CD4-positive, alpha-beta T cell treated with Interleukin-10 for 1 hour (primary cell): ENCODE measurements at regions not wholly inside any gene's neighbourhood (a gene's known extent, or its start where the extent isn't known, plus 50 kb on each side); places are given as distances from the start of the nearest gene placed in this dataset.
"Not testable (repeated sequence)": the region's sequence is repeated elsewhere in the genome, so short reads cannot be mapped to it uniquely, and the experiment has no call there.

ENCODE experiments used
- DNase-seq: peaks from one replicate; pipeline ENCODE4 v3.0.0-alpha.2; 2020

- no peak for DNase-seq
Measured at GRCh38 chr13:111413407-111414187, 93.2 kb downstream of the TEX29 start.

GRCh38 chr13:111414341-111414740 is 93.9 kb downstream of the TEX29 start:
- DNase-seq, result no peak

- DNase-seq, result no peak
Measured at GRCh38 chr13:111415246-111415645, 94.8 kb downstream of the TEX29 start.

- DNase-seq, result no peak
Measured at GRCh38 chr13:111415765-111416164, 95.3 kb downstream of the TEX29 start.

GRCh38 chr13:111418101-111418500 is 97.7 kb downstream of the TEX29 start:
- no peak for DNase-seq

- DNase-seq, result no peak
Measured at GRCh38 chr13:111420113-111420876, 99.9 kb downstream of the TEX29 start.

- DNase-seq, result no peak
Measured at GRCh38 chr13:111421216-111421615, 100.8 kb downstream of the TEX29 start.

GRCh38 chr13:111422348-111422747 is 101.9 kb downstream of the TEX29 start:
- DNase-seq, result no peak

- no peak for DNase-seq
Measured at GRCh38 chr13:111423168-111423785, 102.8 kb downstream of the TEX29 start.

GRCh38 chr13:111424134-111424533 is 103.7 kb downstream of the TEX29 start:
- DNase-seq, result no peak

GRCh38 chr13:111425326-111425725 is 104.9 kb downstream of the TEX29 start:
- no peak for DNase-seq

- DNase-seq, result peak; percentile 23
Measured at GRCh38 chr13:111429064-111429558, 108.7 kb downstream of the TEX29 start.

GRCh38 chr13:111431206-111431605 is 110.8 kb downstream of the TEX29 start:
- DNase-seq, result no peak

- DNase-seq, result no peak
Measured at GRCh38 chr13:111434578-111435159, 114.2 kb downstream of the TEX29 start.

- no peak for DNase-seq
Measured at GRCh38 chr13:111436446-111436845, 116.0 kb downstream of the TEX29 start.

- DNase-seq, result no peak
Measured at GRCh38 chr13:111437417-111437816, 117.0 kb downstream of the TEX29 start.

- DNase-seq, result no peak
Measured at GRCh38 chr13:111437856-111438547, 117.6 kb downstream of the TEX29 start.

- DNase-seq, result not testable (repeated sequence)
Measured at GRCh38 chr13:111440492-111440891, 120.0 kb downstream of the TEX29 start.

- no peak for DNase-seq
Measured at GRCh38 chr13:111443981-111444380, 123.5 kb downstream of the TEX29 start.

- DNase-seq, result no peak
Measured at GRCh38 chr13:111448504-111448903, 128.1 kb downstream of the TEX29 start.

- DNase-seq, result no peak
Measured at GRCh38 chr13:111449041-111449440, 128.6 kb downstream of the TEX29 start.

GRCh38 chr13:111451402-111451801 is 131.0 kb downstream of the TEX29 start:
- DNase-seq, result no peak
